ENCODE measurements at regions not wholly inside any gene's neighbourhood (a gene's known extent, or its start where the extent isn't known, plus 50 kb on each side); places are given as distances from the start of the nearest gene placed in this dataset.

- in situ Hi-C loops (cut with HindIII; ENCODE audit: low pct_unique_long_range_greater_than_20kb, low sequenced_read_pairs), result no loop called here
- no peak for TF ChIP-seq JUND (IDR thresholded peaks at IDR 0.05; ENCODE audit: low read depth)
- DNase-seq (ENCODE audit: low read depth in 1 of 2, low spot score in 1 of 2), result no peak
Observed at GRCh38 chr17:77511514-77512061, 370.8 kb downstream of the SEC14L1 start.

GRCh38 chr17:77512062-77512946 is 371.5 kb downstream of the SEC14L1 start:
- DNase-seq (ENCODE audit: low read depth in 1 of 2, low spot score in 1 of 2), result no peak
- no peak for TF ChIP-seq JUND (IDR thresholded peaks at IDR 0.05; ENCODE audit: low read depth)
- in situ Hi-C loops (cut with HindIII; ENCODE audit: low pct_unique_long_range_greater_than_20kb, low sequenced_read_pairs), result no loop called here

- TF ChIP-seq JUND (IDR thresholded peaks at IDR 0.05; ENCODE audit: low read depth), result no peak
- DNase-seq (ENCODE audit: low read depth in 1 of 2, low spot score in 1 of 2), result no peak
- in situ Hi-C loops (cut with HindIII; ENCODE audit: low pct_unique_long_range_greater_than_20kb, low sequenced_read_pairs), result no loop called here
Observed at GRCh38 chr17:77513045-77513444, 372.3 kb downstream of the SEC14L1 start.

- no peak for DNase-seq (ENCODE audit: low read depth in 1 of 2, low spot score in 1 of 2)
- in situ Hi-C loops (cut with HindIII; ENCODE audit: low pct_unique_long_range_greater_than_20kb, low sequenced_read_pairs), result no loop called here
- TF ChIP-seq JUND (IDR thresholded peaks at IDR 0.05; ENCODE audit: low read depth), result no peak
Observed at GRCh38 chr17:77515227-77515626, 374.5 kb downstream of the SEC14L1 start.

- no peak for DNase-seq (ENCODE audit: low read depth in 1 of 2, low spot score in 1 of 2)
- in situ Hi-C loops (cut with HindIII; ENCODE audit: low pct_unique_long_range_greater_than_20kb, low sequenced_read_pairs), result no loop called here
- no peak for TF ChIP-seq JUND (IDR thresholded peaks at IDR 0.05; ENCODE audit: low read depth)
Observed at GRCh38 chr17:77516902-77517301, 376.1 kb downstream of the SEC14L1 start.

GRCh38 chr17:77521076-77521475 is 380.3 kb downstream of the SEC14L1 start:
- no peak for TF ChIP-seq JUND (IDR thresholded peaks at IDR 0.05; ENCODE audit: low read depth)
- DNase-seq (ENCODE audit: low read depth in 1 of 2, low spot score in 1 of 2), result no peak
- in situ Hi-C loops (cut with HindIII; ENCODE audit: low pct_unique_long_range_greater_than_20kb, low sequenced_read_pairs), result no loop called here

- no peak for DNase-seq (ENCODE audit: low read depth in 1 of 2, low spot score in 1 of 2)
- in situ Hi-C loops (cut with HindIII; ENCODE audit: low pct_unique_long_range_greater_than_20kb, low sequenced_read_pairs), result no loop called here
- TF ChIP-seq JUND (IDR thresholded peaks at IDR 0.05; ENCODE audit: low read depth), result no peak
Observed at GRCh38 chr17:77523540-77523939, 382.8 kb downstream of the SEC14L1 start.

GRCh38 chr17:77526259-77526711 is 385.5 kb downstream of the SEC14L1 start:
- DNase-seq (ENCODE audit: low read depth in 1 of 2, low spot score in 1 of 2), result no peak
- in situ Hi-C loops (cut with HindIII; ENCODE audit: low pct_unique_long_range_greater_than_20kb, low sequenced_read_pairs), result loop anchor here (25.0 kb wide), 1 partner anchor 486 kb away; no protein-coding TSS in a partner anchor
- TF ChIP-seq JUND (IDR thresholded peaks at IDR 0.05; ENCODE audit: low read depth), result no peak

- in situ Hi-C loops (cut with HindIII; ENCODE audit: low pct_unique_long_range_greater_than_20kb, low sequenced_read_pairs), result loop anchor here (25.0 kb wide), 1 partner anchor 485 kb away; no protein-coding TSS in a partner anchor
- no peak for DNase-seq (ENCODE audit: low read depth in 1 of 2, low spot score in 1 of 2)
- no peak for TF ChIP-seq JUND (IDR thresholded peaks at IDR 0.05; ENCODE audit: low read depth)
Observed at GRCh38 chr17:77526728-77527350, 386.1 kb downstream of the SEC14L1 start.

- DNase-seq (ENCODE audit: low read depth in 1 of 2, low spot score in 1 of 2), result no peak
- TF ChIP-seq JUND (IDR thresholded peaks at IDR 0.05; ENCODE audit: low read depth), result no peak
- in situ Hi-C loops (cut with HindIII; ENCODE audit: low pct_unique_long_range_greater_than_20kb, low sequenced_read_pairs), result loop anchor here (25.0 kb wide), 1 partner anchor 485 kb away; no protein-coding TSS in a partner anchor
Observed at GRCh38 chr17:77527409-77527808, 386.6 kb downstream of the SEC14L1 start.

- TF ChIP-seq JUND (IDR thresholded peaks at IDR 0.05; ENCODE audit: low read depth), result no peak
- in situ Hi-C loops (cut with HindIII; ENCODE audit: low pct_unique_long_range_greater_than_20kb, low sequenced_read_pairs), result loop anchor here (25.0 kb wide), 1 partner anchor 484 kb away; no protein-coding TSS in a partner anchor
- no peak for DNase-seq (ENCODE audit: low read depth in 1 of 2, low spot score in 1 of 2)
Observed at GRCh38 chr17:77527836-77528505, 387.2 kb downstream of the SEC14L1 start.

Measured in T47D (cell line).